HG03025 (cell line): ENCODE measurements at regions not wholly inside any gene's neighbourhood (a gene's known extent, or its start where the extent isn't known, plus 50 kb on each side); places are given as distances from the start of the nearest gene placed in this dataset.
"Not testable (repeated sequence)": the region's sequence is repeated elsewhere in the genome, so short reads cannot be mapped to it uniquely, and the experiment has no call there.

Experiments used
- ATAC-seq: cut with Tn5 transposase; IDR thresholded peaks from one replicate; pipeline ENCODE4 v1.9.1; 2021; ENCODE audit warnings: mild to moderate bottlenecking, moderate library complexity; ENCODE audit not compliant: unreplicated experiment, low FRiP score

GRCh38 chr3:152891678-152892077 lies 56.7 kb downstream of the P2RY1 start:
- ATAC-seq: no peak

- ATAC-seq: no peak
Observed at GRCh38 chr3:152892446-152892845, 57.5 kb downstream of the P2RY1 start.

GRCh38 chr3:152893647-152894046 lies 58.7 kb downstream of the P2RY1 start:
- ATAC-seq: no peak

- no peak for ATAC-seq
Observed at GRCh38 chr3:152899306-152899705, 64.4 kb downstream of the P2RY1 start.

- no peak for ATAC-seq
Observed at GRCh38 chr3:152902141-152902669, 67.3 kb downstream of the P2RY1 start.

GRCh38 chr3:152905631-152906030 lies 70.7 kb downstream of the P2RY1 start:
- no peak for ATAC-seq

GRCh38 chr3:152909180-152909883 lies 74.4 kb downstream of the P2RY1 start:
- ATAC-seq: no peak

- no peak for ATAC-seq
Observed at GRCh38 chr3:152910211-152910610, 75.3 kb downstream of the P2RY1 start.

GRCh38 chr3:152910966-152911365 lies 76.0 kb downstream of the P2RY1 start:
- ATAC-seq: no peak

GRCh38 chr3:152914743-152915142 lies 79.8 kb downstream of the P2RY1 start:
- ATAC-seq: not testable (repeated sequence)

- ATAC-seq: no peak
Observed at GRCh38 chr3:152915695-152916094, 80.8 kb downstream of the P2RY1 start.

GRCh38 chr3:152916753-152917279 lies 81.9 kb downstream of the P2RY1 start:
- no peak for ATAC-seq

- no peak for ATAC-seq
Observed at GRCh38 chr3:152921351-152921750, 86.4 kb downstream of the P2RY1 start.

GRCh38 chr3:152922554-152922953 lies 87.6 kb downstream of the P2RY1 start:
- no peak for ATAC-seq

- ATAC-seq: no peak
Observed at GRCh38 chr3:152927131-152927530, 92.2 kb downstream of the P2RY1 start.

GRCh38 chr3:152930516-152930915 lies 95.6 kb downstream of the P2RY1 start:
- ATAC-seq: no peak

GRCh38 chr3:152937234-152937633 lies 102.3 kb downstream of the P2RY1 start:
- no peak for ATAC-seq

GRCh38 chr3:152938974-152939636 lies 104.2 kb downstream of the P2RY1 start:
- no peak for ATAC-seq

- ATAC-seq: no peak
Observed at GRCh38 chr3:152941859-152942258, 106.9 kb downstream of the P2RY1 start.

GRCh38 chr3:152942366-152942765 lies 107.4 kb downstream of the P2RY1 start:
- no peak for ATAC-seq

GRCh38 chr3:152943645-152944044 lies 108.7 kb downstream of the P2RY1 start:
- ATAC-seq: no peak

GRCh38 chr3:152944671-152945070 lies 109.7 kb downstream of the P2RY1 start:
- no peak for ATAC-seq
